GM21526 (cell line): ENCODE measurements at regions not wholly inside any gene's neighbourhood (a gene's known extent, or its start where the extent isn't known, plus 50 kb on each side); places are given as distances from the start of the nearest gene placed in this dataset.

ENCODE experiments used
- ATAC-seq: cut with Tn5 transposase; IDR thresholded peaks from one replicate; pipeline ENCODE4 v1.9.1; 2021; ENCODE audit warnings: moderate library complexity; ENCODE audit not compliant: unreplicated experiment, low FRiP score

- ATAC-seq = no peak
These were observed 181.4 kb downstream of the GAS1 start for GRCh38 chr9:86765746-86766430.

- ATAC-seq = no peak
These were observed 182.5 kb downstream of the GAS1 start for GRCh38 chr9:86764671-86765343.

- ATAC-seq = no peak
These were observed 183.1 kb downstream of the GAS1 start for GRCh38 chr9:86764221-86764624.

- no peak for ATAC-seq
These were observed 183.5 kb downstream of the GAS1 start for GRCh38 chr9:86763791-86764190.

- no peak for ATAC-seq
These were observed 190.0 kb downstream of the GAS1 start for GRCh38 chr9:86757382-86757720.

GRCh38 chr9:86756576-86757381, 190.5 kb downstream of the GAS1 start:
- no peak for ATAC-seq

GRCh38 chr9:86755561-86755941, 191.8 kb downstream of the GAS1 start:
- no peak for ATAC-seq

- ATAC-seq = no peak
These were observed 192.4 kb downstream of the GAS1 start for GRCh38 chr9:86754581-86755560.

- ATAC-seq = no peak
These were observed 193.5 kb downstream of the GAS1 start for GRCh38 chr9:86753836-86754235.

GRCh38 chr9:86752733-86753132, 194.6 kb downstream of the GAS1 start:
- ATAC-seq = no peak

GRCh38 chr9:86751956-86752355, 195.3 kb downstream of the GAS1 start:
- ATAC-seq = no peak

GRCh38 chr9:86751207-86751606, 196.1 kb downstream of the GAS1 start:
- no peak for ATAC-seq

GRCh38 chr9:86749894-86750255, 197.4 kb downstream of the GAS1 start:
- no peak for ATAC-seq

- no peak for ATAC-seq
These were observed 198.0 kb downstream of the GAS1 start for GRCh38 chr9:86749161-86749893.

GRCh38 chr9:86747711-86748110, 199.6 kb downstream of the GAS1 start:
- ATAC-seq = no peak

GRCh38 chr9:86741311-86742208, 205.7 kb downstream of the GAS1 start:
- no peak for ATAC-seq

- no peak for ATAC-seq
These were observed 211.4 kb downstream of the GAS1 start for GRCh38 chr9:86735772-86736458.

GRCh38 chr9:86734771-86735170, 212.5 kb downstream of the GAS1 start:
- no peak for ATAC-seq
